NCI-H2107 (cell line): ENCODE measurements at regions not wholly inside any gene's neighbourhood (a gene's known extent, or its start where the extent isn't known, plus 50 kb on each side); places are given as distances from the start of the nearest gene placed in this dataset.
A peak's percentile ranks its signal among the peaks of the same experiment; 100 is the strongest.

Source experiments
- DNase-seq: peaks from one replicate; lab custom pipeline; 2025; lab: John Stamatoyannopoulos, UW

DNA sequence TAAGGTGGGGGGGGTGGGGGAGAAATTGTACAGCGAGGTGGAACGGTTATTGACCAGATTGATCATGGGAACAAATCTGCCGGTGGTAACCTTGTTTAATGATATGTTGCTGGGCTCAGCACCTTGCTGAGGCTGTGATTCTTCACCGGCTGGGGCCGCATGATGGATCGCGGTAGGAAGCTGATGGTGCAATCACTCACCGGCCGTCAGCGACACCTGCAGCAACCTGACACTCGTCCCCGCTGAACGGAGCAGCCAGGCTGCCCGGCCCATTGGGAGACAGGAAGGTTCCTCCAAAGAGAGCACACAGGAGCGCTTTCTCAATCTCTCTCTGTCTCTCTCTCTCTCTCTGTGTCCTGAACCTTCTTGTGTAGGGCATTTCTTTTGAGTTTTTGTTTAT, 128.5 kb upstream of the RRP15 start:
- peak; percentile 82 for DNase-seq

DNA sequence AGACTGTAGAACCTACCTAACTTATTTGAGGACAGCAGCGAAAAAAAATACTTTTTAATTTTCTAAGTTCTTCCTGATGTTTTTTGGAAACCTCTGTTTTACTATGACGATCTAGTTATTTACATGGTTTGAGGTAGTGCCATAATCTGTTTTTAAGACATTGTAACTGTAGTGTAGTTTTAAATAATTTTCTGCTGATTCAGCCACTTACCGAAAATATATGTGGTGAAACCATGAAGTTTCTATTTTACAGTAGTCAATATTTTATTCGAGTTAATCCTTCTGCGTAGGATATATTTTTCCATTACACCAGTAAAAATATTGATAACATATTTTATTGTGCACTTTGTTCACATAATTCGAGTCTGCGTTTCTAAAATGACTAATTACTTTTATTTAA, 121.7 kb upstream of the RRP15 start:
- no peak for DNase-seq

DNA sequence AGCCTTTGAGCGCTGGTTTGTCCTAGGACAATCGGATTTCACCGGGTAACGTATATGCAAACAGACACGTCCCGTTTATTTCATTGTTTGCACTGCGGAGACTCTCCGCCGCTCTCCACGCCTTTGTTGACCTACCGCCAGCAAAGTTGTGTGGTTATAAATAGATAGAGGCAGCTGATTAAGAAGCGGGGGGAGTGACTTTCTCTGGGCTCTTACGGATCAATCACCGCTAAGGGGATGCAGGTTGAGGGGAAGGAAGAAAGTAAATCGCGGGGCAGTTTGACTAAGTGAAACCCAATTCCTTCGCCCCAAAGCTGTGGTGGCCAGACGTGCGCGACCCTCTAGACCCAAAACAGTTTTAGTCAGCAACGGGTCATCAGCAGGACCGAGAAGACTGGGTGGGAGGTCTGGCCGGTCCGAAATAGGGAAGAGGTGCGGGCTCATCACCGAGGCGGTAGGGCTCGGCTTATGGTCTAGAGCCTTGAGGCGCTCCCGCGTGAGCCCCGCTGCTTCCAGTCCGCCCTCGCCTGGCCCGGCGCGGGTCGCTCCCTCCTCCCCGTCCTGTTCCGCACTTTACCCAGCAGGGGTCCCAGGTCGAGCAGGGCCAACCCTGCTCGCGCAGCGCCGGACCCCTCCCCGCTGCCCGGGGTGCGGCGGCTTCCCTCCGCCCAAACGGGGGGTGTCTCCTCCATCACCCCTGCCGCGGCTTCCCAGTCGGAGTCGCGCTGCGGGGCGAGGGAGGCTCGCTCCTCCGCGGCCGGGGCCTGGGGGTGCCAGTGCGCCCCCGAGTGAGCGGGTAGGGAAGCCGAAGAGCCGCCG, 120.8 kb upstream of the RRP15 start:
- no peak for DNase-seq

DNA sequence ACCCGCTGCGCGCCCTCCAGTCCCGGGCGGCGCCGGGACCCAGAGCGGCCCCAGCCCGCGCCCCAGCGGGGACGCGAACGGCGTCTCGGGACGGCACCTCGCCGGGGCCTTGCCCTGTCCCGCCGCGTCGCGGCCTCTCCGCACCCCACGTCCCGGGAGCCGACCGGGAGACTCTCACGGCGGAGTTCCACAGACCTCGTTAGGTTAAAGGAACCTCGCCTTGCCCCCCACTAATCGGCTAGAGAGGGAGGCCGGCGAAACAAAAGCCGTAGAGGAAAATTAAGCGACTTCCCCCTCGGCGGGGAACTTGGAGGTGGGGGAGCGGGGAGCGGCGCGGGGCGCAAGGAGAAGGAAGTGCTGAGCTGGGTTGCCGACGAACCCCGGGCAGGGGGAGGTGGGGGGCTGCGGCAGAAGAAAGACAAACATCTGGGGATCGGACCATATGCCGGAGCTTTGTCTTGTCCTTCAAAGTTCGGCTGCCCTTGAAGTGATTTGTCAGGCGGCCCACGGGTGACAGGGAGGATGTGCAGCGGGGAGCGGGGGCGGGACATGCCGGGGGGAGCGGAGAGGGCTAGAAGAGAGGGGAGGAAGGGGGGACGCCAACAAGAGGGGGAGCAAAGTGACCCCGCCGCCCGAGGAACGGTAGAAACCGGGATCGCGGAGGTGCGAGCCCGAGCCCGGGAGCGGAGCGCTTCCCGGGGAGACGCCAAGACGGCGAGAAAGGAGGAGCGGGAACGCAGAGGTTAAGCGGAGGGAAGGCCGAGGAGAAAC, 120.0 kb upstream of the RRP15 start:
- no peak for DNase-seq

DNA sequence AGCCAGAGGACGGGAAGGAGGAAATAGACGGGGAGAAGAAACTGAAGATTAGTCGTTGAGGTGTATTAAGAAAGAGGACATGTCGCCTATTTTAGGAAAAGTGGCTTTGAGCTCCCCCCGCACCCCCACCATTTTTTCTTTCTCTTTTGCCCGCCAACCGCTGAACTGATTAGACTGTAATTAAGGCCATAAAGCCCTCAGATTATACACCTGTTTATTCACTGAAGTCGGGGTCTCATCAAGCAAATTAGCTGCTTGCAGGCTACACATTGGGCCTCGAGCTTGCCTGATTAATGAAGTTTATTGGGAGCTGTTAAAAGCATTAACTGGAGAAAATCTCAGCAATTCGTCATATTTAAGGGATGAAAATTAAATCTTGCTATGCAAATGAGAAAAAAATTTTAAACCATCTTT, 119.4 kb upstream of the RRP15 start:
- DNase-seq, result no peak

DNA sequence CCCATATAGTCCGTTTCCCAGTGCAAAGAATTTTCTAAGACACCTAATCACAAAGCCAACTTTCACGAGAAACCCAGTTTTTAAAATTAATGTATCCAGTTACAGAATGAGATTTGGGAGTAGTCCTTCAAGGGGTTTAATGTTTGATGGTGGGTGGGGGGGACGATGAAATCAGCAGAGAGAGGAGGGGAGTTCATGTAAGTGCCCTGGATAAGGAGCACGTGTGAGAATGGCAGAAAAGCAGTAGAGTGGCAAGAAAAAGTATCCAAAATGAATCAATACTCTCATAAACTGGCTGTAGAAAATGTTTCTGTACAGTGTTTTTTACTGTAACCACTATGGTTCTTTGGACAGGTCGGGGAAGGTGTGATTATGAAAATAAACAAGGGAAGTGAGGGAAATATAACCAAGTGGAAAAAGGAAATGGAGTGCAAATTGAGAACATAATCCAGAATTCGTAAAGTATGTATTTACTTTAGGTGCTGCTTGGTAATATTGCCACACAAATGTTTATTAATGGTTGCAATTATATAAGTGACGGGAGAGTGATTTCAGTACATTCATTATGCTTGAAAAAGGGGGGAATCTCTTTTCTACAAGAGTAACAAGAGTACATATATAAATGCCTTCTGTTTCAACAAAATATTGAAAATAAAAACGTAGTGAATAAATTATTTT, 118.7 kb upstream of the RRP15 start:
- no peak for DNase-seq

DNA sequence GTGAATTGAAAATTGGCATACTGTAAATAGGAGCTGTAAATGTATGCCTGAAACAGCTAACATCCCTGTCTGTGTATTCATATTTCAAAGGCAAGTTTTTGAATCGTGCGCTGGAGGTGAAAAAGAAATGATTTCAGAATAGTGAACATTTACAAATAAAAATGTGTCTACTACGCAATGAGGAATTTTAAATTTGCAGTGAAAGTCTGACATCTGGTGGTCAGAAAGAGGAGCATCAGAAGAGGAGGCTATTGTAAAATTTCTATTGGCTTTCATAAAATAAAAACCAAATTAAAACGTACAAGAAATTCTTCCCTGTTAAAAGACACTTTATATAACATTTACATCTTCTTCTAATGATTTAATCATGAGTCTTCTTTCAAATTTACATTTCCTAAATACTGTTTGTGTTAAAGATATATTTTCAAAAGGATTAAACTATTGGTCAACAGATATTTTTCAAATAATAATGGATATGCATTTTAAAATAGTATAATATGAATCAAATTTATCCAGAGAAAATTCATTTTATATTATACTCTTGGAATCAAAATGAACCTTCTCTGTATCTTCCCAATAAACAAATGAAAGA, 113.7 kb upstream of the RRP15 start:
- DNase-seq, result peak; percentile 7

DNA sequence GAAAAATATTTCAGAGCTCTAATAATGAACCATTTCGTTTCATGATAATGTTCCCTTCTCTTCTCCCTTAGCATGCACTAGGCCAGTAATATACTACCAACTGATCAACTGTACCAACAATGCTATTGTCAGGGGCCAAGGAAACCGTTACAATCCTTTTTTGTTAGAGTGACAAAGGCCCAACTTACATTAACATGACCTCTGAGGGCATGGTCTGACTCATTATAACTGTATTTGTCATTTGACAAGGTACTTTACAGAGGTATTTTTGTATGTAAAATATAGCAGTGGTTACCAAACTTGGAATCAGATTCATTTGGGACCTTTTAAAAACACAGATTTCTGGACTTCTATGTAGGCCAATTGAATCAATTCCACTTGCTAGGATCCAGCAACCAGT, 102.6 kb upstream of the RRP15 start:
- DNase-seq, result no peak

DNA sequence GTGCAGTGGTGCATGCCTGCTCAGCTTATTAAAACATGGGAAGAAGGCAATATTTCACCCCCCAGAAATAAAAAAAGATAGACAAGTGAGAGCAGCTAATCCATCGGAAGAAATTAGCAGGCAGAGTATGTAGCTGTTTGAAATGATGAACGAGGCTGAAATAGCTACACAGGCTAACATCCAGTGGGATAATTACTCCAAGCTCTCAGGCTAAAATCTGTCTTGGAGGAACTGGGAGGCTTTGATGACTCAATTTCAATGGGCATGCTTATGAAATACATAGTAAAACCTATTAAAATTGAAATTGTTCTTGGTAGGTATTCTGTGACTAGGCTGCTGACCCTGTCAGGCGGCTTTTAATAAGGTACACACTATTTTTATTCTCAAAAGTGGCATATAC, 84.1 kb upstream of the RRP15 start:
- DNase-seq, result no peak

DNA sequence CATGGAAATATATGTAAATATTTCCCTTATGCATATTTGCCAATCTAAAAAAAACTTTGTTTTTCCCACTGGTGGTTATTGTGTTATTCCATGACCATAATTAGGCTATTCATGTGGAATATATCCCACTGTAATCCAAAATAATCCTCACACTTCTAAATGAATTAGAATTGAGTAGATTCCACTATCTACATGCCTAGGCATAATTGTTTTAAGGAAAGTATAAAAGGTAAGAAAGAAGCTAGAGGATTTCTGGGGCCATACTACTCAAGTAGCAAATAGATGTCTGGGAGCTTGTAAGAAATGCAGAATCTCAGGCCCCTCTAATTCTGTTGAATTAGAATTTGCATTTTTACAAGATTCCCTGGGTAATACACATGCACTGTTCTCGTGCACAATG, 83.5 kb upstream of the RRP15 start:
- no peak for DNase-seq

DNA sequence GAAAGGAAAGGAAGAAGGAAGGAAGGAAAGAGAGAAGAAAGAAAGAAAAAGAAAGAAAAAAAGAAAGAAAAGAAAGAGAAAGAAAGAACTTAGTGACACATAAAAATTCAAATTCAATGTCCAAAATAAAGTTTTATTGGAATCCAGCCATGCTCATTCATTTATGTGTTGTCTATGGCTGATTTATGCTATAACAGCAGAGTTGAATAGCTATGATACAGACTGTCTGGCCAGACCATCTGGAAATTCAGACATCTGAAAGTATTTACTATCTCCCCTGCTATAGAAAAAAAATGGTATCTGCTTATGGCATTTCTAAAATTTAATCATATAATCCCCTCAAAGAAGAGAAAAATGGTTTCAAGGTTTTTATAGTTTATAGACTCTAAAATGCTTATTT, 79.4 kb upstream of the RRP15 start:
- DNase-seq, result no peak

DNA sequence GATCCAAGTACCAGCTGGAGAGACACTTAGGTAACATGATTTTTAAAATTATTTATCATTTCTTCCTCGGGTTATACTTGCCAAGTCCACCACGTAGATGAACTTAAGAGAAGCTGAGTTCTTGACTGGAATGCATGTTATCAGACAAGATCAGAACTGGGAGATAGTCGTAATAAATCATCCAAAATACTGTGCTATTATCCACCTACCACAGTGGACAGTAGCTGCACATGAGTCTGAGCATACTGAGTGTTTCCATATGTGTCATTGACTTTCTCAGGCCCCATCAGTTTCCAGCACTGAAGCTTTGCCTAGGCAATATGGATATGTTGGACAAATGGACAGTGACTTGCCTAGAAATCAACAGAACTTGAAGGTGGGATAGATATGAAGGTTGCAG, 77.9 kb upstream of the RRP15 start:
- no peak for DNase-seq

DNA sequence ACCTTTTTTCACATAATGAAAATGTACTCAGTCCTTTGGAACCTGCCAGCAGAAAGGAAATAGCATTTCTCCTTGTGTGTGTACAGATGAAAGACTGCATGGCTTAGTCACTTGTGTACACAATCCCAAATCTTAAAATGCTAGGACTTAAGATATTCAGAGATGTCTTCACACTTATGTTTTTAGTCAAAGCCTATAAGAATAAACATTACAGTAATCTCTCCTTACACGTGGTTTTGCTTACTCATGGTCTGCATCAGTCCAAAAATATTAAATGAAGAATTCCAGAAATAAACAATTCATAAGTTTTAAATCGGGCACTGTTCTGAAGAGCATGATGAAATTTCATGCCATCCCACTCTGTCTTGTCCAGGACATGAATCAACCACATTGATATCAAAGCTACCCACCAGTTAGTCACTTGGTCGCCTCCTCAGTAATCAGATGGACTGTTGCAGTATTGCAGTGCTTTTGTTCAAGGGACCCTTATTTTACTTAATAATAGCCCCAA, 75.7 kb upstream of the RRP15 start:
- no peak for DNase-seq

DNA sequence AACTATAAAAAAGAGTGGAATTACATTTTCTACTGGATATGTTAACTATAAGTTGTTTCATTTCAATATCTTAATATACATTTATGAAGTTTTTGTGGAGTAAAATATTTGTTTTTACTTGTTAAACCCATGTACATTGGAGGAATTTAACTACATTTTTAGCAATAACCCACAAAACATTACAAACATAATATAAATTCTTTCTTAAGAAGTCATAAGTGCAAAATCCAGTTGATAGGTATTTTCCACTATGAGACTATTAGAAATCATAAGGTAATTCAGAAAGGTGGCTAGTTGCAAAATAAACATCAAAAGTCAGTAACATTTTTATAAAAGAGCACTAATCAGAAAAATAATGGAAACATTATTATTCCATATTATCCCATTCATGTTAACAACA, 73.9 kb upstream of the RRP15 start:
- no peak for DNase-seq

DNA sequence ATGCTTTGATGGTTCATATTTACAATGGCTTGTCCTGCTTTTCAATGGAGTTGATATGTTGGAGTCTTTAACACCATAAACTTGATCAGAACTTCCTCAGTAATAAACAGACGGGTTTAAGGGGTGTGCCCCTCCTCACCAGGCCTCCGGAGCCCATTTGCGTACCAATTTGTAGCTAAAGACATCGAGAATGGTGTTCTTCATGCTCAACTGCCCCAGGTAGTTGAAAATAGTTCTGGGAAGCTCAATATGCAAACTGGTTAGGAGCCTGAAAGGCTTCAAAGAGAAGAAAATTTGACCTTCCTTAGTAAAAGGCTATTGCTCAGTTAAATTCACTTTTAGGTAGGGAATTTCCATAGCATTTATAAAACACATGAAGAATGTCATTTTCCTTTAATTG, 68.1 kb upstream of the RRP15 start:
- no peak for DNase-seq

DNA sequence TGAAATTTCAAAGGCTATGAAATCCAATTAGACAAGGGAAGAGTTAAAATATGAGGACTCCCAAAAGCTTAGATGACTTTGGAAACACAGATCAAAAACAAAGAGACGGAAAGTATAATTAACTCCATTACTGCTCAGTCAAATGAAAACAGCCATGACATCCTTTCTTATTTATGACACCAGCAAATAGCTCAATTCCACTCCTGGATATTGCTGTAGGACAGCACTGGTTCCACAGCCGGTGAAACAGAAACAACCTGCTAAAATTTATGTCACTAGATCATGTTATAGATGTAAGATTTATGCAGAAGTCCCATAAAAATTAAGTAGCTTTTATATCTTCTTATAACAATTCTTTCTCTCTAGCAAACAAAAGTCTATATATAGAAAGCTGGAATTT, 65.6 kb upstream of the RRP15 start:
- DNase-seq, result no peak

DNA sequence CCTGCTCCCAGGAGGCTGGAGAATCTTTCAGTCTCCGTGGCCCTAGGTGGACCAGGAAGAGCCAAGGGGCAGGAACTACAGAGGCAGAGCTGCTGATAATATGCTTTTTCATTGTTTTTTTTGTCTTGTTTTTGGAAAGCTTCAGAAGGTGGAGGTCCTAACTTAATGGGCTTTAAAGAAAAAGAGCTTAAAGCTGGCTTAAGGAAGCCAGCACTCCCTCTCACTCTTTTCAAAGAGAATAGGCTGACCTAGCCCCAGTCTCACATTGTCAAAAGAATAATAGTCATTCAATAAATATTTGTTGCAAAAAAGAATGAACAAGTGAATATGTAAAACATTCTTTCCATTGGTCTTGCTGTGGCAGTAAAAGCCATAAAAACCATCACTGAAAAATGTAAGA, 61.0 kb upstream of the RRP15 start:
- DNase-seq, result no peak

DNA sequence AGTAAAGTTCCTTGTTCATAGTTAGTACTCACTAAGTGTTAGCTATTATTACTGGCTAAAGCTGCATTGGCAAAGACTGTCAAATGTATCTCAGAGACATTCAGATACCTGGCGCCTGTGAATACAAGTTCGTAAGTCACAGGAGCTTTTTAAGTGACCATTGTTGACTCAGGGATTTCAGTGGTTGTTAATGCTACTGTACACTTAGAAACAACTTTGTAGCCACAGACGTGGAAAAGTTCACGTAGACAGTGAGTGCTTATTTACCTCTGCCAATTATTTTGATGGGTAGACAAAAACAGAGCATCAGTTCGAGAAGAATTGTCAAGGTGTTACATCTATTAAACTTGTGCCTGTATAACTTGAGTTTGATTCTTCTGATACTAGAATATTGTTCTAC, 59.1 kb upstream of the RRP15 start:
- no peak for DNase-seq
